ENCODE measurements at regions not wholly inside any gene's neighbourhood (a gene's known extent, or its start where the extent isn't known, plus 50 kb on each side); places are given as distances from the start of the nearest gene placed in this dataset.

- H3K27ac ChIP-seq, result no peak overlapping the region
- H2AFZ ChIP-seq (ENCODE audit: low read depth), result no peak overlapping the region
- no peaks in the 10 kb centered on the region for H3K4me1 ChIP-seq (ENCODE audit: low read depth, poor library complexity, severe bottlenecking)
- H3K27me3 ChIP-seq (ENCODE audit: insufficient read depth, low read depth), result no peaks in the 10 kb centered on the region
- H3K79me2 ChIP-seq (ENCODE audit: insufficient read depth, low read depth), result no peaks in the 10 kb centered on the region
- H4K20me1 ChIP-seq (ENCODE audit: insufficient read depth), result no peaks in the 10 kb centered on the region
- no peak overlapping the region for H3K4me2 ChIP-seq
- H3K36me3 ChIP-seq (ENCODE audit: insufficient read depth), result no peaks in the 10 kb centered on the region
- H3K4me3 ChIP-seq (IDR thresholded peaks at IDR 0.05; ENCODE audit: insufficient read depth, low read depth, low read length), result no peak overlapping the region
- H3K9ac ChIP-seq, result no peak overlapping the region
- TF ChIP-seq CTCF (conservative IDR thresholded peaks at IDR 0.05; ENCODE audit: low read depth, low read length), result no peak
Measured at GRCh38 chr3:84092907-84093306, 865.9 kb upstream of the CADM2 start.

- no peak for TF ChIP-seq CTCF (conservative IDR thresholded peaks at IDR 0.05; ENCODE audit: low read depth, low read length)
- H3K4me2 ChIP-seq, result no peak overlapping the region
- H3K27me3 ChIP-seq (ENCODE audit: insufficient read depth, low read depth), result no peaks in the 10 kb centered on the region
- H3K4me3 ChIP-seq (IDR thresholded peaks at IDR 0.05; ENCODE audit: insufficient read depth, low read depth, low read length), result no peak overlapping the region
- H4K20me1 ChIP-seq (ENCODE audit: insufficient read depth), result no peaks in the 10 kb centered on the region
- no peak overlapping the region for H3K9ac ChIP-seq
- H3K27ac ChIP-seq, result no peak overlapping the region
- no peak overlapping the region for H2AFZ ChIP-seq (ENCODE audit: low read depth)
- no peaks in the 10 kb centered on the region for H3K4me1 ChIP-seq (ENCODE audit: low read depth, poor library complexity, severe bottlenecking)
- H3K36me3 ChIP-seq (ENCODE audit: insufficient read depth), result no peaks in the 10 kb centered on the region
- H3K79me2 ChIP-seq (ENCODE audit: insufficient read depth, low read depth), result no peaks in the 10 kb centered on the region
Measured at GRCh38 chr3:84096188-84096587, 862.6 kb upstream of the CADM2 start.

GRCh38 chr3:84100861-84101260 is 857.9 kb upstream of the CADM2 start:
- Histone ChIP-seq H3K4me3 (IDR thresholded peaks at IDR 0.05; ENCODE audit: insufficient read depth, low read depth, low read length) (no peak overlapping the region), H2AFZ (ENCODE audit: low read depth) (no peak overlapping the region), H3K36me3 (ENCODE audit: insufficient read depth) (no peaks in the 10 kb centered on the region), H3K27ac (no peak overlapping the region), H3K27me3 (ENCODE audit: insufficient read depth, low read depth) (no peaks in the 10 kb centered on the region), H3K79me2 (ENCODE audit: insufficient read depth, low read depth) (no peaks in the 10 kb centered on the region), H3K4me1 (ENCODE audit: low read depth, poor library complexity, severe bottlenecking) (no peaks in the 10 kb centered on the region), H4K20me1 (ENCODE audit: insufficient read depth) (no peaks in the 10 kb centered on the region), H3K9ac (no peak overlapping the region), H3K4me2 (no peak overlapping the region)
- no peak for TF ChIP-seq CTCF (conservative IDR thresholded peaks at IDR 0.05; ENCODE audit: low read depth, low read length)

- Histone ChIP-seq H3K4me1 (ENCODE audit: low read depth, poor library complexity, severe bottlenecking) (no peaks in the 10 kb centered on the region), H3K36me3 (ENCODE audit: insufficient read depth) (no peaks in the 10 kb centered on the region), H2AFZ (ENCODE audit: low read depth) (no peak overlapping the region), H3K27ac (no peak overlapping the region), H3K9ac (no peak overlapping the region), H3K27me3 (ENCODE audit: insufficient read depth, low read depth) (no peaks in the 10 kb centered on the region), H4K20me1 (ENCODE audit: insufficient read depth) (no peaks in the 10 kb centered on the region), H3K4me2 (no peak overlapping the region), H3K79me2 (ENCODE audit: insufficient read depth, low read depth) (no peaks in the 10 kb centered on the region), H3K4me3 (IDR thresholded peaks at IDR 0.05; ENCODE audit: insufficient read depth, low read depth, low read length) (no peak overlapping the region)
- no peak for TF ChIP-seq CTCF (conservative IDR thresholded peaks at IDR 0.05; ENCODE audit: low read depth, low read length)
Measured at GRCh38 chr3:84108442-84108971, 850.3 kb upstream of the CADM2 start.
